ENCODE measurements at regions not wholly inside any gene's neighbourhood (a gene's known extent, or its start where the extent isn't known, plus 50 kb on each side); places are given as distances from the start of the nearest gene placed in this dataset.

- TF ChIP-seq CTCF (IDR thresholded peaks at IDR 0.05) (no peak), EP300 (IDR thresholded peaks at IDR 0.05) (no peak)
Measured at GRCh38 chr3:154901278-154901677, 178.8 kb upstream of the MME start.

Data from stomach (tissue), 4 donors.